ENCODE measurements at regions not wholly inside any gene's neighbourhood (a gene's known extent, or its start where the extent isn't known, plus 50 kb on each side); places are given as distances from the start of the nearest gene placed in this dataset.

DNA sequence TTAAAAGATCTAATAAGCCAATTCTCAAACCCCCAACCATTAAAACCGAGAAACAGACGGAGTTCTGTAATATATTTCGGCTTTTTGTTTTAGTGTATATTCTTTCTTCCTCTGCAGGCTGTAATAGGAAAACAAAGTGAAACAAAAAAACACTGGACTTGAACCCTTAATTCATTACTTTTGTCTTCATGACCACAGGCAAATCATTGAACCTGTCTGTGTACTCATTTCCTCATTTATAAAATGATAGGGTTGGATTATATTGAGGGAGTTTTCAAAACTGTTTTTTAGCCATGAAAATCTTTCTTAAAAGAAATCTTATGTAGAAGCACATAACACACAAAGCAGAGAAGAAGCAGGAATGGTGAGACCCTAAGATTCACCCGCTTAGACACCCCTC, 278.8 kb downstream of the CD83 start:
- TF ChIP-seq EZH2phosphoT487 (IDR thresholded peaks at IDR 0.05; ENCODE audit: insufficient read depth, low read depth) (no peak), EZH2 (IDR thresholded peaks at IDR 0.05; ENCODE audit: insufficient read depth, poor library complexity, severe bottlenecking) (no peak)

Measured in GM23248 (cell line).